H1 (cell line): ENCODE measurements at regions not wholly inside any gene's neighbourhood (a gene's known extent, or its start where the extent isn't known, plus 50 kb on each side); places are given as distances from the start of the nearest gene placed in this dataset.

Source experiments
- CBX5 ChIP-seq: fragments of 300-800, 300-1000 bp; sonication (generic); IDR thresholded peaks from 2 replicates; pipeline ENCODE4 v1.7.1; 2016; ENCODE audit warnings: antibody characterized with exemption, low read length, low read depth
- EGR1 ChIP-seq: IDR thresholded peaks from 2 replicates; pipeline ENCODE4 v1.6.1; 2011; ENCODE audit warnings: low read depth, low read length, borderline replicate concordance
- NRF1 ChIP-seq: IDR thresholded peaks from 2 replicates; pipeline ENCODE4 v1.6.1; 2011; ENCODE audit warnings: mild to moderate bottlenecking, low read depth, low read length, improper control_type of control experiment
- RNF2 ChIP-seq: fragments of 200-900, 300-1000 bp; sonication (generic); IDR thresholded peaks from 2 replicates; pipeline ENCODE4 v1.7.1; 2016; ENCODE audit warnings: borderline replicate concordance, low read depth, mild to moderate bottlenecking, antibody characterized with exemption, low read length; ENCODE audit not compliant: poor library complexity, severe bottlenecking; ENCODE audit errors: missing control alignments
- RXRA ChIP-seq: IDR thresholded peaks from 2 replicates; pipeline ENCODE4 v1.6.1; 2011; ENCODE audit warnings: low read depth, mild to moderate bottlenecking, low read length, moderate library complexity; ENCODE audit not compliant: insufficient read depth

DNA sequence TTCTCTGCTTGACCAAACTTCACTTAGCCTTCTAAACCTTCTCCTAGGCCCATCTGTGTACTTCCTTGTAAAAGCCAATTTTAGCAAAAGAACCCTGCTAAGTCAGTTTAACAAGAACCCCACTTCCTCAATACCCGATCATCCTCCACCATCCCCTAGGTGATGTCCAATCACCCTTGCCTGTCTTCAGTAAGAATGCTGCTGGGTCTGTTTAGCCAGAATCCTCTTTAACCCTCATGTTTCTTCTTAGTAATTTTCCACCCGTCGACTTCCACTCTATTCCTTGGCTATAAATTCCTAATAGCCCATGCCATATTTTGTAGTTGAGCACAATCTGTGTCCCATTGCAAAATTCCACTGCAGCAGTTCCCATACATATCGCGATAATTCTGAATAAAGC is 780.0 kb upstream of the RAB6C start (continued):
- TF ChIP-seq RNF2 (no peak), EGR1 (no peak), RXRA (no peak), CBX5 (no peak), NRF1 (no peak)
- TF ChIP-seq, all 59 proteins: peak for 0
